Gastrocnemius medialis (tissue), 4 donors: ENCODE measurements at regions not wholly inside any gene's neighbourhood (a gene's known extent, or its start where the extent isn't known, plus 50 kb on each side); places are given as distances from the start of the nearest gene placed in this dataset.

Experiments used
- CTCF ChIP-seq, 5 experiments: fragments of 450-650 bp in 3 of 5; fragments of 200-600 bp in 2 of 5; sonication (generic) in 2 of 5; IDR thresholded peaks in 4 of 5; conservative IDR thresholded peaks in 1 of 5; 1 replicate in 4 of 5; 2 replicates in 1 of 5; pipeline ENCODE4 v1.5.1; 2016 to 2019; ENCODE audit warnings: antibody characterized with exemption in 5 of 5, mild to moderate bottlenecking in 3 of 5, moderate library complexity in 3 of 5
- POLR2A ChIP-seq, 2 donors: fragments of 450-650 bp; IDR thresholded peaks; one replicate each; pipeline ENCODE4 v1.6.1; 2017; ENCODE audit warnings: antibody characterized with exemption in 2 of 2, mild to moderate bottlenecking in 2 of 2, moderate library complexity in 2 of 2

- TF ChIP-seq CTCF (IDR thresholded peaks at IDR 0.05 in 4 of 5, conservative IDR thresholded peaks at IDR 0.05 in 1 of 5) = no peak
- no peak for TF ChIP-seq POLR2A (IDR thresholded peaks at IDR 0.05)
These were observed 303.1 kb upstream of the NPSR1 start for GRCh38 chr7:34354899-34355298.
